IMR-90 (cell line): ENCODE measurements at regions not wholly inside any gene's neighbourhood (a gene's known extent, or its start where the extent isn't known, plus 50 kb on each side); places are given as distances from the start of the nearest gene placed in this dataset.

Experiments
- ATAC-seq: fragments of 200-7000 bp; cut with Tn5 transposase; 2 replicates; pipeline ENCODE4 v1.9.1; 2020; ENCODE audit warnings: low read depth, mild to moderate bottlenecking, moderate library complexity
- BruUV-seq: library from RNA; stranded (reverse); fragments of 400-500 nt; replicated peaks from 2 replicates; lab custom pipeline; 2021; lab: Mats Ljungman, UMichigan
- CTCF ChIA-PET: fragments of 300-600 bp; formaldehyde crosslinking; extraction: SDS; loops from one replicate; lab custom pipeline; 2021; ENCODE audit warnings: antibody characterized with exemption; lab: Yijun Ruan, JAX
- POLR2A ChIA-PET: fragments of 300-600 bp; sonication (Branson Sonifier 250); formaldehyde crosslinking; loops from one replicate; lab custom pipeline; 2022; ENCODE audit warnings: antibody characterized with exemption; ENCODE audit not compliant: unreplicated experiment; lab: Charles Lee
- DNase-seq: peaks from one replicate; pipeline ENCODE4 v3.0.0; 2013
- H2AFZ ChIP-seq: replicated peaks from 2 replicates; pipeline ENCODE3; 2013; ENCODE audit warnings: low read length, mild to moderate bottlenecking; ENCODE audit not compliant: poor library complexity
- H2AK5ac ChIP-seq: 2 replicates; pipeline ENCODE4 v1.6.1; 2013; ENCODE audit warnings: low read depth, low read length, inconsistent platforms
- H2AK9ac ChIP-seq: replicated peaks from 2 replicates; pipeline ENCODE3; 2013; ENCODE audit warnings: mild to moderate bottlenecking, low read depth, low read length, moderate library complexity; ENCODE audit not compliant: poor library complexity
- H2BK120ac ChIP-seq: 2 replicates; pipeline ENCODE4 v1.6.1; 2013; ENCODE audit warnings: low read depth, low read length, inconsistent platforms
- H2BK15ac ChIP-seq: 3 replicates; pipeline ENCODE4 v1.6.1; 2013; ENCODE audit warnings: low read depth, low read length, inconsistent platforms
- H2BK20ac ChIP-seq: 2 replicates; pipeline ENCODE4 v1.6.1; 2013; ENCODE audit warnings: low read depth, mild to moderate bottlenecking, inconsistent platforms, low read length, moderate library complexity
- H2BK5ac ChIP-seq: 2 replicates; pipeline ENCODE4 v1.6.1; 2013; ENCODE audit warnings: mild to moderate bottlenecking, low read depth, low read length, inconsistent platforms; ENCODE audit not compliant: poor library complexity, severe bottlenecking
- H3K14ac ChIP-seq: replicated peaks from 2 replicates; pipeline ENCODE4 v1.6.1; 2013; ENCODE audit warnings: low read depth, low read length, inconsistent platforms
- H3K18ac ChIP-seq: 2 replicates; pipeline ENCODE4 v1.6.1; 2013; ENCODE audit warnings: low read depth, low read length, control low read depth
- H3K23ac ChIP-seq: 2 replicates; pipeline ENCODE4 v1.6.1; 2013; ENCODE audit warnings: low read depth, low read length, inconsistent platforms
- H3K27ac ChIP-seq: 2 replicates; pipeline ENCODE4 v1.5.1; 2013; ENCODE audit warnings: mild to moderate bottlenecking, control low read depth, low read length; ENCODE audit not compliant: insufficient read depth
- H3K27me3 ChIP-seq: 2 replicates; pipeline ENCODE4 v1.6.1; 2013; ENCODE audit warnings: low read length; ENCODE audit not compliant: control insufficient read depth, insufficient read depth
- H3K36me3 ChIP-seq: 2 replicates; pipeline ENCODE4 v1.6.1; 2013; ENCODE audit warnings: low read length, mixed read lengths; ENCODE audit not compliant: control insufficient read depth, insufficient read depth
- H3K4ac ChIP-seq: 2 replicates; pipeline ENCODE4 v1.6.1; 2013; ENCODE audit warnings: low read depth, low read length, inconsistent platforms
- H3K4me1 ChIP-seq: 2 replicates; pipeline ENCODE4 v1.6.1; 2013; ENCODE audit warnings: low read length, mixed read lengths; ENCODE audit not compliant: control insufficient read depth, insufficient read depth
- H3K4me2 ChIP-seq: 2 replicates; pipeline ENCODE4 v1.6.1; 2013; ENCODE audit warnings: low read depth, mild to moderate bottlenecking, control low read depth, low read length, moderate library complexity
- H3K4me3 ChIP-seq: 2 replicates; pipeline ENCODE4 v1.5.1; 2013; ENCODE audit warnings: low read depth, mild to moderate bottlenecking, control low read depth, low read length, moderate library complexity; ENCODE audit not compliant: insufficient read depth
- H3K56ac ChIP-seq: 2 replicates; pipeline ENCODE4 v1.6.1; 2013; ENCODE audit warnings: low read length, inconsistent platforms; ENCODE audit not compliant: insufficient read depth; ENCODE audit errors: extremely low read depth
- H3K79me1 ChIP-seq, 2 experiments: 2 replicates each; pipeline ENCODE4 v1.6.1; 2013; ENCODE audit warnings: low read length in 2 of 2, inconsistent platforms in 1 of 2, low read depth in 1 of 2
- H3K9ac ChIP-seq: 2 replicates; pipeline ENCODE4 v1.6.1; 2013; ENCODE audit warnings: low read depth, low read length, control low read depth
- H3K9me1 ChIP-seq: 2 replicates; pipeline ENCODE4 v1.6.1; 2013; ENCODE audit warnings: low read length, inconsistent platforms; ENCODE audit not compliant: insufficient read depth
- H3K9me3 ChIP-seq: 2 replicates; pipeline ENCODE4 v1.6.1; 2013; ENCODE audit warnings: low read length; ENCODE audit not compliant: control insufficient read depth, insufficient read depth
- H4K20me1 ChIP-seq: 2 replicates; pipeline ENCODE4 v1.6.1; 2013; ENCODE audit warnings: low read length, inconsistent platforms; ENCODE audit not compliant: insufficient read depth
- H4K5ac ChIP-seq: 2 replicates; pipeline ENCODE4 v1.6.1; 2013; ENCODE audit warnings: mild to moderate bottlenecking, low read depth, low read length, control low read depth
- H4K8ac ChIP-seq, 2 experiments: 2 replicates each; pipeline ENCODE4 v1.6.1; 2013; ENCODE audit warnings: low read depth in 2 of 2, low read length in 2 of 2, control low read depth in 1 of 2, inconsistent platforms in 1 of 2
- H4K91ac ChIP-seq: 2 replicates; pipeline ENCODE4 v1.6.1; 2013; ENCODE audit warnings: low read depth, low read length, inconsistent platforms; ENCODE audit not compliant: insufficient read depth
- BHLHE40 ChIP-seq: fragments of 150-350 bp; IDR thresholded peaks from 2 replicates; pipeline ENCODE4 v1.6.1; 2016; ENCODE audit warnings: mild to moderate bottlenecking, low read depth, low read length
- CHD1 ChIP-seq: IDR thresholded peaks from 2 replicates; pipeline ENCODE4 v1.6.1; 2012; ENCODE audit warnings: low read depth, low read length, improper control_type of control experiment
- CTCF ChIP-seq: conservative IDR thresholded peaks from 2 replicates; pipeline ENCODE4 v1.5.1; 2012; ENCODE audit warnings: mild to moderate bottlenecking, low read depth, low read length, improper control_type of control experiment
- MAZ ChIP-seq: IDR thresholded peaks from 2 replicates; pipeline ENCODE4 v1.6.1; 2012; ENCODE audit warnings: low read depth, mild to moderate bottlenecking, low read length, improper control_type of control experiment, moderate library complexity, borderline replicate concordance
- MXI1 ChIP-seq: IDR thresholded peaks from 2 replicates; pipeline ENCODE4 v1.6.1; 2012; ENCODE audit warnings: low read depth, mild to moderate bottlenecking, low read length, moderate library complexity, borderline replicate concordance
- WGBS, 2 experiments: methylation state at CpG; one replicate each; pipeline versions ENCODE4 v1.1.5 to v1.1.7; 2013; ENCODE audit warnings: missing lambda C conversion rate in 2 of 2; ENCODE audit not compliant: insufficient read length in 1 of 2; ENCODE audit errors: extremely low coverage in 2 of 2; 5-methylcytosine and 5-hydroxymethylcytosine counted together
- dilution Hi-C: fragments of 300-500 bp; cut with HindIII; formaldehyde crosslinking; loops from one replicate; pipeline ENCODE4 v1.14.3; 2018; ENCODE audit warnings: low sequenced_read_pairs; ENCODE audit not compliant: unreplicated experiment
- in situ Hi-C: fragments of 300-500 bp; cut with MboI; formaldehyde crosslinking; loops from 3 replicates; pipeline ENCODE4 v1.14.3; 2019; ENCODE audit warnings: low sequenced_read_pairs, inconsistent platforms, mixed read lengths
- intact Hi-C: fragments of 100-400 bp; cut with micrococcal nuclease; formaldehyde crosslinking; loops from 2 replicates; pipeline ENCODE4 v1.10.0; 2022

DNA sequence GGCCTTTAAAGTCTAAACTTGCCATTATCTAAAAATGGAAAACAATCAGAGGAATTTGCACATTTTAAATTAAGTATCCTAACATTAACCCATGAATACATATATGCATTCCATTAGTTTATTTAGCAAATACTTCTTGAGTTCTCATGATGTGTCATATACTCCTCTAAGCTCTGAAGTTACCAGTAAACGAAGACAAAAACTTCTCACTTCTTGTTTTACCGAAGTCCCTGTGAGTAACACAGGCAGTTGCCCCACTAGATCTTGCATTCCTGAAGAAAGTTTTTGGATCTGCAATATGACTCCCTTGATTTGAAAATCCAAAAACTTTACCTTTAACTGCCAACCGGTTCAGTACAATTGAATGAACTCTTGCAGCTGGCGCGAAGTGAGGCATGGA lies 439.0 kb upstream of the MPDZ start:
- Histone ChIP-seq H3K36me3 (no peaks in the 10 kb centered on the region), H3K27me3 (no peaks in the 10 kb centered on the region), H3K14ac (no peak overlapping the region), H3K18ac (peak overlapping the region; percentile 59), H2AK5ac (no peak overlapping the region), H3K4me1 (peaks cover 13% of the 10 kb centered on the region), H4K8ac (no peak overlapping the region), H2BK120ac (no peak overlapping the region), H2BK5ac (no peak overlapping the region), H3K56ac (no peak overlapping the region), H3K79me1 (no peaks in the 10 kb centered on the region), H3K4me3 (no peak overlapping the region), H3K4me2 (0 out of 2 replicates have a peak overlapping the region, but pooled peaks have one; percentile 21), H3K9me3 (0 out of 2 replicates have a peak, but pooled peaks cover 1% of the 10 kb centered on the region), H4K20me1 (no peaks in the 10 kb centered on the region), H3K9ac (no peak overlapping the region), H2AK9ac (no peak overlapping the region), H2BK20ac (no peak overlapping the region), H4K5ac (no peak overlapping the region; the same call in 1 of the 2 replicates), H3K23ac (no peak overlapping the region), H3K9me1 (no peaks in the 10 kb centered on the region), H2AFZ (no peak overlapping the region), H4K91ac (no peak overlapping the region; the same call in 1 of the 2 replicates), H2BK15ac (no peak overlapping the region), H3K4ac (no peak overlapping the region), H3K27ac (peak overlapping the region; percentile 73; the same call in 1 of the 2 replicates)
- CTCF ChIA-PET = no interaction called here
- ATAC-seq (peak; percentile 38), DNase-seq (peak; percentile 40)
- no peak for TF ChIP-seq BHLHE40
- no peak for TF ChIP-seq CTCF
- TF ChIP-seq MAZ = no peak
- no peak for TF ChIP-seq MXI1
- no peak for TF ChIP-seq CHD1
- dilution Hi-C loops = no loop called here
- no TSS peak for BruUV-seq
- in situ Hi-C loops = no loop called here
- intact Hi-C loops = loop anchor here (5.0 kb wide), 1 partner anchor 604 kb away; no protein-coding TSS in a partner anchor
- no CpG with 5 or more reads among the region's 5 CpGs for WGBS, 2 experiments
- POLR2A ChIA-PET = no interaction called here
